Esophagus squamous epithelium (tissue), 5 donors: ENCODE measurements at regions not wholly inside any gene's neighbourhood (a gene's known extent, or its start where the extent isn't known, plus 50 kb on each side); places are given as distances from the start of the nearest gene placed in this dataset.

Source experiments
- DNase-seq: peaks from one replicate; lab custom pipeline; 2025; lab: John Stamatoyannopoulos, UW
- H3K27ac ChIP-seq, 4 donors: fragments of 200-600 bp; sonication (generic); one replicate each; pipeline ENCODE4 v1.5.1; 2016 to 2019; ENCODE audit warnings: mild to moderate bottlenecking in 1 of 4
- H3K27me3 ChIP-seq, 4 donors: fragments of 200-600 bp; sonication (generic); 1 replicate in 3 of 4; 2 replicates in 1 of 4; pipeline versions ENCODE4 v1.5.1 to v1.6.0; 2017 to 2021; ENCODE audit warnings: antibody characterized with exemption in 1 of 4
- H3K36me3 ChIP-seq, 3 donors: fragments of 200-600 bp; sonication (generic); one replicate each; pipeline ENCODE4 v1.5.1; 2016 to 2019
- H3K4me1 ChIP-seq, 3 donors: fragments of 200-600 bp; sonication (generic); one replicate each; pipeline ENCODE4 v1.5.1; 2017 to 2019
- H3K4me3 ChIP-seq, 4 donors: fragments of 200-600 bp; sonication (generic); 1 replicate in 3 of 4; 2 replicates in 1 of 4; pipeline ENCODE4 v1.5.1; 2016 to 2019; ENCODE audit warnings: mild to moderate bottlenecking in 2 of 4, moderate library complexity in 1 of 4
- H3K9me3 ChIP-seq, 3 donors: fragments of 200-600 bp; sonication (generic); one replicate each; pipeline ENCODE4 v1.5.1; 2016 to 2019
- POLR2A ChIP-seq, 4 donors: fragments of 450-650 bp; IDR thresholded peaks; one replicate each; pipeline ENCODE4 v1.6.1; 2017; ENCODE audit warnings: antibody characterized with exemption in 4 of 4, mild to moderate bottlenecking in 4 of 4, moderate library complexity in 3 of 4
- WGBS, 2 donors: methylation state at CpG; one replicate each; pipeline ENCODE4 v1.1.5; 2018; 5-methylcytosine and 5-hydroxymethylcytosine counted together
- intact Hi-C: fragments of 100-400 bp; cut with DNase I; formaldehyde crosslinking; loops from one replicate; pipeline ENCODE4 v1.15.0; 2022
- TF ChIP-seq, protein P1 (sequence below), 6 experiments: fragments of 450-650 bp in 4 of 6; fragments of 200-600 bp in 2 of 6; sonication (generic) in 2 of 6; IDR thresholded peaks; one replicate each; pipeline ENCODE4 v1.5.1; 2016 to 2019; ENCODE audit warnings: antibody characterized with exemption in 6 of 6, mild to moderate bottlenecking in 4 of 6, moderate library complexity in 4 of 6
- donor health status: DM: yes; HTN: yes; CAD: no.

DNA sequence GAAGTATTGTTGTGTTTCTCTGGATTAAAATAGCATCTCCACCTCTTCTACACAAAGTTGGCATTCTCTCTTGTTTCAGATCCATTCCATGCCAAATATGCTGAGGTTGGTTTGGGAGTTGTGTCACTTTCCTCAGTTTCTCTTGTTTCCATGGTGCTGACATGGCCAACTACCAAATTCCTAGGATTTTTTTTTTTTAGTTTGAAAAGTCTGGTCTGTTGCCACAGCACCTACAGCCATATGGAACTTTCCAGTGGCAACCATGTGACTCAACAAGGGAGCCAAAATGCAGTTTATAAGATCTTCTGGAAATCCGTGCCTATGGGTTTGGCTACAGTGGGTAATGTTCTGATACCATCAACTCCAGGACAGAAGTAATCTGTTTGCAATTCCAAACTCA, 96.0 kb upstream of the CLSTN2 start:
- 40 to 43% methylated on average over 1 of the region's 1 CpG for WGBS, 2 donors
- Histone ChIP-seq H3K4me3 (no peak overlapping the region), H3K4me1 (no peaks in the 10 kb centered on the region), H3K36me3 (no peaks in the 10 kb centered on the region), H3K27me3 (no peaks in the 10 kb centered on the region), H3K9me3 (no peaks in the 10 kb centered on the region), H3K27ac (no peak overlapping the region)
- intact Hi-C loops = no loop called here
- no peak for DNase-seq
- TF ChIP-seq POLR2A (IDR thresholded peaks at IDR 0.05) = no peak
- TF ChIP-seq, protein P1, sequence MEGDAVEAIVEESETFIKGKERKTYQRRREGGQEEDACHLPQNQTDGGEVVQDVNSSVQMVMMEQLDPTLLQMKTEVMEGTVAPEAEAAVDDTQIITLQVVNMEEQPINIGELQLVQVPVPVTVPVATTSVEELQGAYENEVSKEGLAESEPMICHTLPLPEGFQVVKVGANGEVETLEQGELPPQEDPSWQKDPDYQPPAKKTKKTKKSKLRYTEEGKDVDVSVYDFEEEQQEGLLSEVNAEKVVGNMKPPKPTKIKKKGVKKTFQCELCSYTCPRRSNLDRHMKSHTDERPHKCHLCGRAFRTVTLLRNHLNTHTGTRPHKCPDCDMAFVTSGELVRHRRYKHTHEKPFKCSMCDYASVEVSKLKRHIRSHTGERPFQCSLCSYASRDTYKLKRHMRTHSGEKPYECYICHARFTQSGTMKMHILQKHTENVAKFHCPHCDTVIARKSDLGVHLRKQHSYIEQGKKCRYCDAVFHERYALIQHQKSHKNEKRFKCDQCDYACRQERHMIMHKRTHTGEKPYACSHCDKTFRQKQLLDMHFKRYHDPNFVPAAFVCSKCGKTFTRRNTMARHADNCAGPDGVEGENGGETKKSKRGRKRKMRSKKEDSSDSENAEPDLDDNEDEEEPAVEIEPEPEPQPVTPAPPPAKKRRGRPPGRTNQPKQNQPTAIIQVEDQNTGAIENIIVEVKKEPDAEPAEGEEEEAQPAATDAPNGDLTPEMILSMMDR (IDR thresholded peaks at IDR 0.05) = no peak

DNA sequence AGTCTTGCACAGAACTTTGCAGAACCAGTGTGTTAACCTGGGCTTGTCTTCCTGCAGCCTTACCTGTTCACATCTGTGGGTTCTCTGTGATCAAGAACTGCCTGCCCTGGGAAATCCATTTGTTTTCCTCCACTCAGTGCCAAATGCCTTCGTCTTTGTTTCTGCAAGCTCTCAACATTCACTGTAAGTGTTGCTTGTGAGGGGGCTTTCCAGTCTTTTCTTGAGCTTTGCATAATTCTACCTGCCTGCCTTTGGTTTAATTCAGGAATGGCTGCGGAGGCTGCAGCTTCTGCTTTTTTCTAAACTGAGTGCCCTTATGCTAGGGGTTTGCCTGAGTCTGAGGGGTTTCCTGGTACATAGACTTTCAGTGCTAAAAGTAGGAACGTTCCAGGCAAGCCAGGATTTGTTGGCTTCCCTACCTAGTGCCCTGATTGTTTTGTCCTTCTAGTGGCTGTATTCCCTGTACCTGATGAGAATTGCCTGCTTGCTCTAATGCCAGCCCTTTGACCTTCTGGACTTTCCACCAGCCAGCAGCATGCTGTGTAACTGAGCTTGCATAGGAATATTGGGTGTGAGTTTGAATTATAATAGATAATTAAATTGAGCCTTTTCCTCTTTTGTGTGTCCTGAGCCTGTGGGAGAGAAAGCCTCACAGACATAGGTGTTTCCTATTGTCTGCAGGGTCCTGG, 96.6 kb upstream of the CLSTN2 start:
- H3K9me3 ChIP-seq = no peaks in the 10 kb centered on the region
- no peak for DNase-seq
- H3K4me3 ChIP-seq = no peak overlapping the region
- H3K4me1 ChIP-seq = no peaks in the 10 kb centered on the region
- intact Hi-C loops = no loop called here
- TF ChIP-seq, protein P1 (IDR thresholded peaks at IDR 0.05) = no peak
- TF ChIP-seq POLR2A (IDR thresholded peaks at IDR 0.05) = no peak
- H3K27me3 ChIP-seq = no peaks in the 10 kb centered on the region
- no peak overlapping the region for H3K27ac ChIP-seq
- no peaks in the 10 kb centered on the region for H3K36me3 ChIP-seq
- WGBS, 2 donors = 35 to 51% methylated on average over 3 of the region's 3 CpGs

- H3K9me3 ChIP-seq = no peaks in the 10 kb centered on the region
- H3K4me1 ChIP-seq = no peaks in the 10 kb centered on the region
- DNase-seq = no peak
- H3K4me3 ChIP-seq = no peak overlapping the region
- TF ChIP-seq, protein P1 (IDR thresholded peaks at IDR 0.05) = no peak
- no peak for TF ChIP-seq POLR2A (IDR thresholded peaks at IDR 0.05)
- no peaks in the 10 kb centered on the region for H3K36me3 ChIP-seq
- no peaks in the 10 kb centered on the region for H3K27me3 ChIP-seq
- intact Hi-C loops = no loop called here
- no peak overlapping the region for H3K27ac ChIP-seq
- 85 to 89% methylated on average over 4 of the region's 4 CpGs for WGBS, 2 donors
Measured at GRCh38 chr3:139836698-139837464, 98.1 kb upstream of the CLSTN2 start.

DNA sequence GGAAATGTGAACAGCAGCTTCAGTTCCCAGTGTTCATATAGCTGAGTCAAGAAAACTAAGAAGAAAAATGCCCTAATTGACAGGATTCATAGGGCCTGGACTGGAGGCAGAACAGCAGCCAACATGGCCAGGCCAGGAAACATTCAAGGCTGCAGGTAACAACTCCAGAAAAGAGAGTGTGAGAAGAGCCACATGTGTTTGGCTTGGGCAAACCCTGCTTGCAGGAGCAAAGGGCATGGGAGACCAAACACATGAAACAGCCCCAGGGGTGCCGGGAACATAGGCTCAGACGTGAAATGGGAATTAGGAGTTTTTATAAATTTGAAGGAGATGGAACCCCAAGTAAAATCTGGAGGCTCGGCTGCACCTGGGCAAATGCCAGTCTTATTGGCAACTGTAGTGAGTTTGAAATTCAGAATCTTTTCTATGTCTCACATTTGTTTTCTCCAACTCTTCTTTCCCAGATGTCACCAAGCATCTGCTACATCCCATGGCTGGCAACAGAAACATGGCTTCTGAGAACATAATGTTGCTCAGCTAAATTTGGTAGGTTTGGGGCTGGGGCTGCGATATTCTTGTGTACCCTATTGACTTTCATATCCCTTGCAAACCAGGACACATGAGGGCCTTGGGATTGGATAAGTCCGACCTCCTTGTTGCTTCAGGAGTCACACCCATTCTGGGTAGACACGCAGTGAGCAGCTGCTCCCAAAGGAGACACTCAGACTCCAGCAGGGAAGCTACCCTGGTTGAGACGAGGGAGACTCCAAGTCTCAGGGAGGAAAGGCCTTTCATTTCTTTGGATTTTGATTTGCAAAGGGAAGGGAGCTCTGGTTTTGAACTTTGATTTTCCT, 98.9 kb upstream of the CLSTN2 start:
- WGBS, 2 donors = 80 to 85% methylated on average over 7 of the region's 7 CpGs
- peaks cover 0 to 6% (median 0%) of the 10 kb centered on the region in 3 donors for H3K4me1 ChIP-seq
- TF ChIP-seq, protein P1 (IDR thresholded peaks at IDR 0.05) = no peak
- TF ChIP-seq POLR2A (IDR thresholded peaks at IDR 0.05) = no peak
- H3K27ac ChIP-seq = no peak overlapping the region
- no peak overlapping the region for H3K4me3 ChIP-seq
- no peaks in the 10 kb centered on the region for H3K36me3 ChIP-seq
- DNase-seq = no peak
- no peaks in the 10 kb centered on the region for H3K9me3 ChIP-seq
- intact Hi-C loops = no loop called here
- H3K27me3 ChIP-seq = no peaks in the 10 kb centered on the region
